ENCODE measurements at regions not wholly inside any gene's neighbourhood (a gene's known extent, or its start where the extent isn't known, plus 50 kb on each side); places are given as distances from the start of the nearest gene placed in this dataset.

GRCh38 chr10:6364893-6365292 lies 162.2 kb downstream of the PFKFB3 start:
- Mint-ChIP-seq H3K27me3 (no peaks in the 10 kb centered on the region), H3K27ac (no peak overlapping the region), H3K9me3 (peaks cover 6% of the 10 kb centered on the region), H3K4me3 (no peak overlapping the region), H3K36me3 (ENCODE audit: low read depth) (peaks cover 15% of the 10 kb centered on the region), H3K4me1 (ENCODE audit: low read depth) (no peaks in the 10 kb centered on the region)
- no peak for DNase-seq
- H3K4me3 ChIP-seq (ENCODE audit: low read length): no peak overlapping the region
- no peaks in the 10 kb centered on the region for H3K36me3 ChIP-seq (ENCODE audit: insufficient read depth, low read length)
- H3K27me3 ChIP-seq (ENCODE audit: control insufficient read depth in 1 of 2, insufficient read depth in 2 of 2, low read length in 2 of 2): no peaks in the 10 kb centered on the region
- CTCF ChIA-PET: interaction anchor here (1.3 to 1.4 kb wide), 2 partner anchors 17 to 23 kb away, joined by 3 read pairs; no protein-coding TSS in a partner anchor
- TF ChIP-seq, protein P1, sequence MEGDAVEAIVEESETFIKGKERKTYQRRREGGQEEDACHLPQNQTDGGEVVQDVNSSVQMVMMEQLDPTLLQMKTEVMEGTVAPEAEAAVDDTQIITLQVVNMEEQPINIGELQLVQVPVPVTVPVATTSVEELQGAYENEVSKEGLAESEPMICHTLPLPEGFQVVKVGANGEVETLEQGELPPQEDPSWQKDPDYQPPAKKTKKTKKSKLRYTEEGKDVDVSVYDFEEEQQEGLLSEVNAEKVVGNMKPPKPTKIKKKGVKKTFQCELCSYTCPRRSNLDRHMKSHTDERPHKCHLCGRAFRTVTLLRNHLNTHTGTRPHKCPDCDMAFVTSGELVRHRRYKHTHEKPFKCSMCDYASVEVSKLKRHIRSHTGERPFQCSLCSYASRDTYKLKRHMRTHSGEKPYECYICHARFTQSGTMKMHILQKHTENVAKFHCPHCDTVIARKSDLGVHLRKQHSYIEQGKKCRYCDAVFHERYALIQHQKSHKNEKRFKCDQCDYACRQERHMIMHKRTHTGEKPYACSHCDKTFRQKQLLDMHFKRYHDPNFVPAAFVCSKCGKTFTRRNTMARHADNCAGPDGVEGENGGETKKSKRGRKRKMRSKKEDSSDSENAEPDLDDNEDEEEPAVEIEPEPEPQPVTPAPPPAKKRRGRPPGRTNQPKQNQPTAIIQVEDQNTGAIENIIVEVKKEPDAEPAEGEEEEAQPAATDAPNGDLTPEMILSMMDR (IDR thresholded peaks at IDR 0.05): no peak
- peaks cover 0 to 5% of the 10 kb centered on the region in 2 experiments for H3K9me3 ChIP-seq (ENCODE audit: control insufficient read depth in 1 of 2, insufficient read depth in 1 of 2, low read length in 2 of 2)
- no peak overlapping the region for H3K27ac ChIP-seq (ENCODE audit: low read depth in 1 of 2, low read length in 2 of 2)
- no peaks in the 10 kb centered on the region for H3K4me1 ChIP-seq (ENCODE audit: insufficient read depth, low read length)
- no peak for ATAC-seq (ENCODE audit: poor library complexity)
- POLR2A ChIA-PET: interaction anchor here (1.0 kb wide), 1 partner anchor 16 kb away, joined by 3 read pairs; no protein-coding TSS in a partner anchor
- intact Hi-C loops (cut with DNase I, micrococcal nuclease): no loop called here

GRCh38 chr10:6365384-6365783 lies 162.7 kb downstream of the PFKFB3 start:
- TF ChIP-seq, protein P1 (IDR thresholded peaks at IDR 0.05): no peak
- Mint-ChIP-seq H3K27me3 (no peaks in the 10 kb centered on the region), H3K4me1 (ENCODE audit: low read depth) (no peaks in the 10 kb centered on the region), H3K27ac (no peak overlapping the region), H3K9me3 (peaks cover 4% of the 10 kb centered on the region), H3K36me3 (ENCODE audit: low read depth) (peaks cover 12% of the 10 kb centered on the region), H3K4me3 (no peak overlapping the region)
- intact Hi-C loops (cut with DNase I, micrococcal nuclease): no loop called here
- Histone ChIP-seq H3K4me3 (ENCODE audit: low read length) (no peak overlapping the region), H3K36me3 (ENCODE audit: insufficient read depth, low read length) (no peaks in the 10 kb centered on the region), H3K9me3 (ENCODE audit: control insufficient read depth in 1 of 2, insufficient read depth in 1 of 2, low read length in 2 of 2) (peaks cover 0 to 3% of the 10 kb centered on the region in 2 experiments), H3K4me1 (ENCODE audit: insufficient read depth, low read length) (no peaks in the 10 kb centered on the region), H3K27ac (ENCODE audit: low read depth in 1 of 2, low read length in 2 of 2) (no peak overlapping the region), H3K27me3 (ENCODE audit: control insufficient read depth in 1 of 2, insufficient read depth in 2 of 2, low read length in 2 of 2) (no peaks in the 10 kb centered on the region)
- ATAC-seq (ENCODE audit: poor library complexity) (no peak), DNase-seq (no peak)
- POLR2A ChIA-PET: interaction anchor here (0.6 to 1.0 kb wide), 2 partner anchors 17 kb away, joined by 3 read pairs; no protein-coding TSS in a partner anchor
- CTCF ChIA-PET: interaction anchor here (1.3 to 1.4 kb wide), 2 partner anchors 17 to 22 kb away, joined by 3 read pairs; no protein-coding TSS in a partner anchor
